ENCODE measurements at regions not wholly inside any gene's neighbourhood (a gene's known extent, or its start where the extent isn't known, plus 50 kb on each side); places are given as distances from the start of the nearest gene placed in this dataset.

GRCh38 chr10:44858017-44858371 is 53.1 kb upstream of the TMEM72 start:
- H2BK12ac ChIP-seq (ENCODE audit: low read length), result no peak overlapping the region
- peaks cover 3% of the 10 kb centered on the region for H3K79me1 ChIP-seq (ENCODE audit: low read length)
- no peak overlapping the region for H4K12ac ChIP-seq (ENCODE audit: low read depth, low read length)
- H3K36me3 ChIP-seq (ENCODE audit: control insufficient read depth in 1 of 2, insufficient read depth in 2 of 2, low read length in 2 of 2), result no peaks in the 10 kb centered on the region
- no peak overlapping the region for H2AK5ac ChIP-seq (ENCODE audit: low read length)
- no peak overlapping the region for H2BK5ac ChIP-seq (ENCODE audit: low read depth, low read length, poor library complexity)
- WGBS (ENCODE audit: extremely low coverage, insufficient coverage, insufficient read length), result no CpG with 5 or more reads among the region's 5 CpGs
- no peak overlapping the region for H3K9ac ChIP-seq (ENCODE audit: low read length)
- no peak overlapping the region for H3K27ac ChIP-seq (ENCODE audit: low read depth, low read length)
- H2BK120ac ChIP-seq (ENCODE audit: insufficient read depth, low read length, poor library complexity), result no peak overlapping the region
- no peak overlapping the region for H3K23ac ChIP-seq (ENCODE audit: low read length)
- no peak overlapping the region for H2AFZ ChIP-seq (ENCODE audit: insufficient read depth, low read length, poor library complexity)
- H4K8ac ChIP-seq (ENCODE audit: low read depth, low read length), result no peak overlapping the region
- H3K14ac ChIP-seq (ENCODE audit: low read length), result no peak overlapping the region
- H3K4me2 ChIP-seq (ENCODE audit: low read length), result no peak overlapping the region
- no peak overlapping the region for H3K18ac ChIP-seq (ENCODE audit: low read length)
- peaks cover 5 to 10% of the 10 kb centered on the region in 2 experiments for H3K4me1 ChIP-seq (ENCODE audit: control insufficient read depth in 1 of 2, insufficient read depth in 2 of 2, low read length in 2 of 2)
- no peaks in the 10 kb centered on the region for H3K9me3 ChIP-seq (ENCODE audit: insufficient read depth, low read depth, low read length)
- no peaks in the 10 kb centered on the region for H3K79me2 ChIP-seq (ENCODE audit: control insufficient read depth, insufficient read depth, low read length, poor library complexity)
- DNase-seq, result no peak
- no peaks in the 10 kb centered on the region for H3K27me3 ChIP-seq (ENCODE audit: insufficient read depth, low read length)
- no peak overlapping the region for H3K4me3 ChIP-seq (ENCODE audit: low read depth, low read length)
- H4K91ac ChIP-seq (ENCODE audit: low read depth, low read length), result no peak overlapping the region
- H3K4ac ChIP-seq (ENCODE audit: low read depth, low read length), result no peak overlapping the region

- DNase-seq, result no peak
- Histone ChIP-seq H3K4me1 (ENCODE audit: control insufficient read depth in 1 of 2, insufficient read depth in 2 of 2, low read length in 2 of 2) (peaks cover 5 to 11% of the 10 kb centered on the region in 2 experiments), H3K23ac (ENCODE audit: low read length) (no peak overlapping the region), H2AFZ (ENCODE audit: insufficient read depth, low read length, poor library complexity) (no peak overlapping the region), H3K9ac (ENCODE audit: low read length) (no peak overlapping the region), H3K79me2 (ENCODE audit: control insufficient read depth, insufficient read depth, low read length, poor library complexity) (no peaks in the 10 kb centered on the region), H3K27me3 (ENCODE audit: insufficient read depth, low read length) (no peaks in the 10 kb centered on the region), H3K18ac (ENCODE audit: low read length) (no peak overlapping the region), H4K8ac (ENCODE audit: low read depth, low read length) (no peak overlapping the region), H3K4me3 (ENCODE audit: low read depth, low read length) (no peak overlapping the region), H2BK12ac (ENCODE audit: low read length) (no peak overlapping the region), H2BK120ac (ENCODE audit: insufficient read depth, low read length, poor library complexity) (no peak overlapping the region), H2AK5ac (ENCODE audit: low read length) (no peak overlapping the region), H2BK5ac (ENCODE audit: low read depth, low read length, poor library complexity) (no peak overlapping the region), H4K12ac (ENCODE audit: low read depth, low read length) (no peak overlapping the region), H3K79me1 (ENCODE audit: low read length) (peaks cover 3% of the 10 kb centered on the region), H3K27ac (ENCODE audit: low read depth, low read length) (no peak overlapping the region), H3K9me3 (ENCODE audit: insufficient read depth, low read depth, low read length) (peaks cover 1% of the 10 kb centered on the region), H3K14ac (ENCODE audit: low read length) (no peak overlapping the region), H3K4ac (ENCODE audit: low read depth, low read length) (no peak overlapping the region), H3K36me3 (ENCODE audit: control insufficient read depth in 1 of 2, insufficient read depth in 2 of 2, low read length in 2 of 2) (no peaks in the 10 kb centered on the region), H3K4me2 (ENCODE audit: low read length) (no peak overlapping the region), H4K91ac (ENCODE audit: low read depth, low read length) (no peak overlapping the region)
These were observed 52.1 kb upstream of the TMEM72 start for GRCh38 chr10:44858988-44859387.

- no CpG with 5 or more reads among the region's 13 CpGs for WGBS (ENCODE audit: extremely low coverage, insufficient coverage, insufficient read length)
- no peak overlapping the region for H3K18ac ChIP-seq (ENCODE audit: low read length)
- H3K14ac ChIP-seq (ENCODE audit: low read length), result no peak overlapping the region
- peaks cover 5 to 16% of the 10 kb centered on the region in 2 experiments for H3K4me1 ChIP-seq (ENCODE audit: control insufficient read depth in 1 of 2, insufficient read depth in 2 of 2, low read length in 2 of 2)
- no peak overlapping the region for H4K12ac ChIP-seq (ENCODE audit: low read depth, low read length)
- H3K36me3 ChIP-seq (ENCODE audit: control insufficient read depth in 1 of 2, insufficient read depth in 2 of 2, low read length in 2 of 2), result no peaks in the 10 kb centered on the region
- H3K4ac ChIP-seq (ENCODE audit: low read depth, low read length), result no peak overlapping the region
- H3K4me3 ChIP-seq (ENCODE audit: low read depth, low read length), result no peak overlapping the region
- H4K8ac ChIP-seq (ENCODE audit: low read depth, low read length), result no peak overlapping the region
- no peak overlapping the region for H3K23ac ChIP-seq (ENCODE audit: low read length)
- H2BK120ac ChIP-seq (ENCODE audit: insufficient read depth, low read length, poor library complexity), result no peak overlapping the region
- H4K91ac ChIP-seq (ENCODE audit: low read depth, low read length), result no peak overlapping the region
- no peak overlapping the region for H2AFZ ChIP-seq (ENCODE audit: insufficient read depth, low read length, poor library complexity)
- peak overlapping the region; percentile 15 for H2AK5ac ChIP-seq (ENCODE audit: low read length)
- H3K9ac ChIP-seq (ENCODE audit: low read length), result no peak overlapping the region
- no peak overlapping the region for H3K27ac ChIP-seq (ENCODE audit: low read depth, low read length)
- no peaks in the 10 kb centered on the region for H3K27me3 ChIP-seq (ENCODE audit: insufficient read depth, low read length)
- no peak for DNase-seq
- peaks cover 1% of the 10 kb centered on the region for H3K9me3 ChIP-seq (ENCODE audit: insufficient read depth, low read depth, low read length)
- H2BK5ac ChIP-seq (ENCODE audit: low read depth, low read length, poor library complexity), result no peak overlapping the region
- H3K79me2 ChIP-seq (ENCODE audit: control insufficient read depth, insufficient read depth, low read length, poor library complexity), result no peaks in the 10 kb centered on the region
- no peak overlapping the region for H2BK12ac ChIP-seq (ENCODE audit: low read length)
- H3K4me2 ChIP-seq (ENCODE audit: low read length), result no peak overlapping the region
- peaks cover 6% of the 10 kb centered on the region for H3K79me1 ChIP-seq (ENCODE audit: low read length)
These were observed 51.4 kb upstream of the TMEM72 start for GRCh38 chr10:44859546-44860285.

DNA sequence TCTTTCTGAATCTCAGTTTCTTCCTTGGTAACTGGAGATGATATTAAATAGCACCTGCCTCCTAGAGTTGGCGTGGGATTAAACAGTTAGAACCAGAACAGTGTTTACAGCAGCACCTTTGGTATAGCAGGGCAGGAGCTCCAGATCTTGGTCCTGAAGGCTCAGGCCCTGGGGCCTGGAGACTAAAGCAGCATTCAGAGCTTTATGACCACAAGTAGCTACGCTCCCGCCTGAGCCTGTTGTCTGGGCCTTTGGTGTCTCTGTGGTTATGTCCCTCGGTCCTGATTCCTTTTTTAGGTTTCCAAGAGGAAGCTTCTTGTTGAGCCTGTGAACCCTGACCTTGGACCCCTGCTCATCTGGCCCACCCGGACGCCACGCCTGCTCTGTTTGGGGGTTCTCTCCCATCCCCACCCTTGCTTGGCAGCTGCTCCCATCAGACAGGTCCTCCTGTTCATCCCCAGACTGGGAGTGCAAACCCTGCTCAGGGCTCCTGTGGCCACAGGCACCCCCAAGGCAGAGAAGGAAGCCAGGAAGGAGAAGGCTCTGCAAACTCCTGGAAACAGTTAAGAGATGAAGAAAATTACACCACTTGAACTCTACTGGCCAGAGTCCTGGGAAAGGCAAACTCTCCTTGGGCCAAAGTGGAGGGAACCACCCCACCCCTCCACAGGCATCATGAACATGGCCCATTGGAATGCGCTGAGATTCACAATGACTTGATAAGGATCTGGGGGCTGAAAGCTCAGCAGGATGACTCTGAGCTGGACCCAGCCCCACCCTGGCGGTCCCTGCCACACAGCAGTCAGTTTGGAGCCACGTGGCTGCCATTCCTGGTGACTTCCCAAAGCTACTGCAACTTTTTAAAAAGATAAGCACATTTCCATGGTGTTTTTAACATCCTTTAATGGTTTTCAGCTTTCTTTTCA is 50.1 kb upstream of the TMEM72 start:
- Histone ChIP-seq H3K4ac (ENCODE audit: low read depth, low read length) (no peak overlapping the region), H3K27ac (ENCODE audit: low read depth, low read length) (peak overlapping the region; percentile 7), H3K79me1 (ENCODE audit: low read length) (peaks cover 6% of the 10 kb centered on the region), H2AFZ (ENCODE audit: insufficient read depth, low read length, poor library complexity) (no peak overlapping the region), H4K12ac (ENCODE audit: low read depth, low read length) (no peak overlapping the region), H2AK5ac (ENCODE audit: low read length) (no peak overlapping the region), H4K91ac (ENCODE audit: low read depth, low read length) (peak overlapping the region; percentile 26), H3K4me3 (ENCODE audit: low read depth, low read length) (no peak overlapping the region), H2BK5ac (ENCODE audit: low read depth, low read length, poor library complexity) (no peak overlapping the region), H2BK12ac (ENCODE audit: low read length) (peak overlapping the region; percentile 7), H3K79me2 (ENCODE audit: control insufficient read depth, insufficient read depth, low read length, poor library complexity) (no peaks in the 10 kb centered on the region), H3K18ac (ENCODE audit: low read length) (no peak overlapping the region), H3K9me3 (ENCODE audit: insufficient read depth, low read depth, low read length) (peaks cover 1% of the 10 kb centered on the region), H3K36me3 (ENCODE audit: control insufficient read depth in 1 of 2, insufficient read depth in 2 of 2, low read length in 2 of 2) (no peaks in the 10 kb centered on the region), H4K8ac (ENCODE audit: low read depth, low read length) (no peak overlapping the region), H3K23ac (ENCODE audit: low read length) (no peak overlapping the region), H3K14ac (ENCODE audit: low read length) (no peak overlapping the region), H3K9ac (ENCODE audit: low read length) (no peak overlapping the region), H3K4me2 (ENCODE audit: low read length) (no peak overlapping the region), H3K4me1 (ENCODE audit: control insufficient read depth in 1 of 2, insufficient read depth in 2 of 2, low read length in 2 of 2) (peaks cover 8 to 18% of the 10 kb centered on the region in 2 experiments), H3K27me3 (ENCODE audit: insufficient read depth, low read length) (no peaks in the 10 kb centered on the region), H2BK120ac (ENCODE audit: insufficient read depth, low read length, poor library complexity) (no peak overlapping the region)
- WGBS (ENCODE audit: extremely low coverage, insufficient coverage, insufficient read length), result no CpG with 5 or more reads among the region's 10 CpGs
- DNase-seq, result no peak

Measured in trophoblast cell (in vitro differentiated cells and primary cell).